ENCODE measurements at regions not wholly inside any gene's neighbourhood (a gene's known extent, or its start where the extent isn't known, plus 50 kb on each side); places are given as distances from the start of the nearest gene placed in this dataset.

- H3K27ac ChIP-seq = no peak overlapping the region
- no peaks in the 10 kb centered on the region for H3K27me3 ChIP-seq
- no peak for DNase-seq
- no peaks in the 10 kb centered on the region for H3K36me3 ChIP-seq
- no peak for TF ChIP-seq CTCF (IDR thresholded peaks at IDR 0.05)
- TF ChIP-seq EP300 (IDR thresholded peaks at IDR 0.05; ENCODE audit: low read depth) = no peak
- no peak for TF ChIP-seq POLR2A (IDR thresholded peaks at IDR 0.05)
- TF ChIP-seq POLR2AphosphoS5 (IDR thresholded peaks at IDR 0.05) = no peak
- no peak overlapping the region for H3K4me3 ChIP-seq
- in situ Hi-C loops (cut with MboI; ENCODE audit: low pct_ligation_motif_present in 1 of 4, low pct_unique_long_range_greater_than_20kb in 1 of 4, low sequenced_read_pairs in 3 of 4) (no loop called here), intact Hi-C loops (cut with DNase I; ENCODE audit: low total_unique reads) (no loop called here)
- H3K9me3 ChIP-seq = no peaks in the 10 kb centered on the region
- H3K4me1 ChIP-seq = no peaks in the 10 kb centered on the region
- WGBS, 2 donors (ENCODE audit: low coverage in 1 of 2) = 73% methylated on average over 3 of the region's 3 CpGs; no CpG with 5 or more reads in 1 of the 2 donors
Observed at GRCh38 chrX:25066131-25066530, 50.4 kb upstream of the ARX start.

All from transverse colon (tissue), 4 donors.